NB4 (cell line): ENCODE measurements at regions not wholly inside any gene's neighbourhood (a gene's known extent, or its start where the extent isn't known, plus 50 kb on each side); places are given as distances from the start of the nearest gene placed in this dataset.

Experiments used
- CTCF ChIP-seq: IDR thresholded peaks from one replicate; pipeline ENCODE4 v1.5.1; 2012; ENCODE audit warnings: low read depth, low read length
- MAX ChIP-seq: IDR thresholded peaks from 2 replicates; pipeline ENCODE4 v1.6.1; 2011; ENCODE audit warnings: low read depth, low read length
- MYC ChIP-seq: IDR thresholded peaks from 2 replicates; pipeline ENCODE4 v1.6.1; 2011; ENCODE audit warnings: low read depth, low read length
- POLR2A ChIP-seq: IDR thresholded peaks from 2 replicates; pipeline ENCODE4 v1.6.1; 2011; ENCODE audit warnings: mild to moderate bottlenecking; ENCODE audit not compliant: insufficient read length; ENCODE audit errors: extremely low read depth

GRCh38 chr9:95386843-95387242 lies 69.3 kb upstream of the FANCC start:
- no peak for TF ChIP-seq CTCF
- TF ChIP-seq MYC, result no peak
- TF ChIP-seq MAX, result no peak
- no peak for TF ChIP-seq POLR2A
